Endodermal cell (in vitro differentiated cells): ENCODE measurements at regions not wholly inside any gene's neighbourhood (a gene's known extent, or its start where the extent isn't known, plus 50 kb on each side); places are given as distances from the start of the nearest gene placed in this dataset.

Experiments used
- DNase-seq: peaks from one replicate; pipeline ENCODE4 v3.0.0-alpha.2; 2017
- H3K27ac ChIP-seq: 2 replicates; pipeline ENCODE4 v1.5.1; 2013; ENCODE audit warnings: mild to moderate bottlenecking, low read depth, low read length, moderate library complexity
- H3K27me3 ChIP-seq: 2 replicates; pipeline ENCODE4 v1.6.1; 2013; ENCODE audit warnings: mild to moderate bottlenecking, low read length, moderate library complexity; ENCODE audit not compliant: insufficient read depth, control insufficient read depth, poor library complexity, severe bottlenecking
- H3K36me3 ChIP-seq: 2 replicates; pipeline ENCODE4 v1.7.0; 2013; ENCODE audit warnings: mild to moderate bottlenecking, low read length, moderate library complexity; ENCODE audit not compliant: control insufficient read depth, insufficient read depth
- H3K4me1 ChIP-seq: one replicate; pipeline ENCODE4 v1.7.0; 2013; ENCODE audit warnings: low read length; ENCODE audit not compliant: control insufficient read depth, insufficient read depth
- H3K4me3 ChIP-seq: 2 replicates; pipeline ENCODE4 v1.5.1; 2013; ENCODE audit warnings: mild to moderate bottlenecking, low read length, moderate library complexity
- H3K9ac ChIP-seq: 2 replicates; pipeline ENCODE4 v1.6.1; 2013; ENCODE audit warnings: mild to moderate bottlenecking, low read length, moderate library complexity; ENCODE audit not compliant: poor library complexity, severe bottlenecking; ENCODE audit errors: extremely low read depth
- H3K9me3 ChIP-seq: 2 replicates; pipeline ENCODE4 v1.6.1; 2013; ENCODE audit warnings: mild to moderate bottlenecking, low read length, moderate library complexity; ENCODE audit not compliant: control insufficient read depth
- H3K27ac Mint-ChIP-seq: 2 replicates; pipeline ENCODE4 v1.8.0; 2020; ENCODE audit warnings: mixed read lengths
- H3K27me3 Mint-ChIP-seq: 2 replicates; pipeline ENCODE4 v1.8.0; 2021; ENCODE audit warnings: mild to moderate bottlenecking, mixed read lengths; ENCODE audit not compliant: insufficient read depth
- H3K36me3 Mint-ChIP-seq: 2 replicates; pipeline ENCODE4 v1.8.0; 2020; ENCODE audit warnings: low read depth, mixed read lengths
- H3K4me1 Mint-ChIP-seq: 2 replicates; pipeline ENCODE4 v1.8.0; 2020; ENCODE audit warnings: mixed read lengths
- H3K4me3 Mint-ChIP-seq: 2 replicates; pipeline ENCODE4 v1.8.0; 2020; ENCODE audit warnings: mild to moderate bottlenecking, moderate library complexity, mixed read lengths
- H3K9me3 Mint-ChIP-seq: 2 replicates; pipeline ENCODE4 v1.8.0; 2020; ENCODE audit warnings: mild to moderate bottlenecking, mixed read lengths
- CTCF ChIP-seq: fragments of 200-600 bp; sonication (generic); conservative IDR thresholded peaks from 2 replicates; pipeline ENCODE4 v1.5.0; 2021; ENCODE audit warnings: antibody characterized with exemption, mild to moderate bottlenecking
- WGBS, 2 experiments: methylation state at CpG; one replicate each; pipeline versions ENCODE4 v1.1.5 to v1.1.7; 2013; ENCODE audit warnings: missing lambda C conversion rate in 2 of 2, mixed read lengths in 1 of 2; ENCODE audit not compliant: insufficient coverage in 1 of 2, insufficient read length in 1 of 2; 5-methylcytosine and 5-hydroxymethylcytosine counted together

DNA sequence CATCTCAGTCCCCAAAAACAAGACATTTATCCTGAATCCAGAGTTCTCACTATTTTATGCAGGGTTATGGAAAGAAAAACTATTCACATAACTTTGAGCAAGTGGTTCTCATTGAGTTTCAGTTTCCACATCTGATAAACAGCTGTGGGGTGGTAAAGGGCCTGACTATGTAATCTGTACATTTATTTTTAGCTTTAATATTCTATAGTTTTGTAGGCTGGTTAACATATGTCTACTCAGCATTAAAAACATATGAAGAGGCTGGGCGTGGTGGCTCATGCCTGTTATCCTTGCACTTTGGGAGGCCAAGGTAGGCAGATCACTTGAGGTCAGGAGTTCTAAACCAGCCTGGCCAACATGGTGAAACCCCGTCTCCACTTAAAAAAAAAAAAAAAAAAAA lies 301.5 kb upstream of the CCNG1 start:
- WGBS, 2 experiments = 70% methylated on average over 2 of the region's 2 CpGs; no CpG with 5 or more reads in 1 of the 2 experiments
- Histone ChIP-seq H3K36me3 (no peaks in the 10 kb centered on the region), H3K9ac (no peak overlapping the region)

DNA sequence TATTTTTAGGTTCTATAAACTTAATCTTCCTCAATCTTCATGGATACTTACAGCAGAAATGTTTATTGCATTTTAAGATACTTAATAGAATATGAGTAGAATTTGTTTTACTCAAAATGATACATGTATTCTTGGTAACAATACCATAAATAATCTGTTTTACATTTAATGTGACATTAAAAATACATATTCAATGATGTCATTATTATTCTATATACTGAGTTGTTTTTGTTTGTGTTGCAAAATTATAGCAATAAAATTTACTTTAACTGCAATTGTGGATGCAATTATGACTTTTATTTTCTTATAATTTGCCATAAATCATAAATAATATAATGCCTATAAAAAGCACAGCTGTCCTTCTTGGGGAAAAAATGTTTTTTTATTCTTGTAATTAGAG lies 275.9 kb upstream of the CCNG1 start:
- Histone ChIP-seq H3K27me3 (no peaks in the 10 kb centered on the region), H3K27ac (no peak overlapping the region), H3K9me3 (no peaks in the 10 kb centered on the region), H3K4me3 (no peak overlapping the region), H3K4me1 (no peaks in the 10 kb centered on the region), H3K9ac (no peak overlapping the region), H3K36me3 (no peaks in the 10 kb centered on the region)
- Mint-ChIP-seq H3K9me3 (peaks cover 8% of the 10 kb centered on the region), H3K4me3 (no peak overlapping the region), H3K36me3 (no peaks in the 10 kb centered on the region), H3K27me3 (no peaks in the 10 kb centered on the region), H3K27ac (no peak overlapping the region), H3K4me1 (no peaks in the 10 kb centered on the region)
- TF ChIP-seq CTCF = no peak
- DNase-seq = no peak

More for the DNA sequence above, 301.5 kb upstream of the CCNG1 start:
- Histone ChIP-seq H3K9me3 (no peaks in the 10 kb centered on the region), H3K27ac (no peak overlapping the region), H3K27me3 (no peaks in the 10 kb centered on the region), H3K4me1 (no peaks in the 10 kb centered on the region), H3K4me3 (no peak overlapping the region)
- no peak for DNase-seq
- Mint-ChIP-seq H3K4me3 (no peak overlapping the region), H3K27ac (no peak overlapping the region), H3K27me3 (no peaks in the 10 kb centered on the region), H3K36me3 (no peaks in the 10 kb centered on the region), H3K9me3 (peaks cover 3% of the 10 kb centered on the region), H3K4me1 (no peaks in the 10 kb centered on the region)
- TF ChIP-seq CTCF = no peak

GRCh38 chr5:163162645-163163044 lies 274.8 kb upstream of the CCNG1 start:
- H3K36me3 Mint-ChIP-seq = peaks cover 1% of the 10 kb centered on the region
- Histone ChIP-seq H3K4me1 (no peaks in the 10 kb centered on the region), H3K27ac (no peak overlapping the region), H3K36me3 (no peaks in the 10 kb centered on the region), H3K27me3 (no peaks in the 10 kb centered on the region), H3K4me3 (no peak overlapping the region), H3K9me3 (no peaks in the 10 kb centered on the region), H3K9ac (no peak overlapping the region)
- H3K4me1 Mint-ChIP-seq = no peaks in the 10 kb centered on the region
- DNase-seq = no peak
- 85 to 100% methylated on average over 1 to 3 of the region's 3 CpGs for WGBS, 2 experiments
- H3K27me3 Mint-ChIP-seq = no peaks in the 10 kb centered on the region
- H3K4me3 Mint-ChIP-seq = no peak overlapping the region
- no peak for TF ChIP-seq CTCF
- H3K27ac Mint-ChIP-seq = no peak overlapping the region
- peaks cover 8% of the 10 kb centered on the region for H3K9me3 Mint-ChIP-seq
